ENCODE measurements at regions not wholly inside any gene's neighbourhood (a gene's known extent, or its start where the extent isn't known, plus 50 kb on each side); places are given as distances from the start of the nearest gene placed in this dataset.

DNA sequence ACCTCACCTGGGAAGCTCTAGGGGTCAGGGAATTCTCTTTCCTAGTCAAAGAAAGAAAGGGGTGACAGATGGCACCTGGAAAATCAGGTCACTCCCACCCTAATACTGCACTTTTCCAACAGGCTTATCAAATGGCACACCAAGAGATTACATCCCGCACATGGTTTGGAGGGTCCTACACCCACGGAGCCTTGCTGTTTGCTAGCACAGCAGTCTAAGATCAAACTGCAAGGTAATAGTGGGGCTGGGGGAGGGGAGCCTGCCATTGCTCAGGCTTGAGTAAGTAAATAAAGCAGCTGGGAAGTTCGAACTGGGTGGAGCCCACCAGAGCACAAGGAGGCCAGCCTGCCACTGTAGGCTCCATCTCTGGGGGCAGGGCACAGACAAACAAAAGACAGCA, 2830.6 kb upstream of the OR11H1 start:
- H3K36me3 Mint-ChIP-seq (ENCODE audit: low read depth), result no peaks in the 10 kb centered on the region
- no peaks in the 10 kb centered on the region for H3K4me1 Mint-ChIP-seq
- no peaks in the 10 kb centered on the region for H3K27me3 Mint-ChIP-seq (ENCODE audit: low read depth)
- TF ChIP-seq, protein P1, sequence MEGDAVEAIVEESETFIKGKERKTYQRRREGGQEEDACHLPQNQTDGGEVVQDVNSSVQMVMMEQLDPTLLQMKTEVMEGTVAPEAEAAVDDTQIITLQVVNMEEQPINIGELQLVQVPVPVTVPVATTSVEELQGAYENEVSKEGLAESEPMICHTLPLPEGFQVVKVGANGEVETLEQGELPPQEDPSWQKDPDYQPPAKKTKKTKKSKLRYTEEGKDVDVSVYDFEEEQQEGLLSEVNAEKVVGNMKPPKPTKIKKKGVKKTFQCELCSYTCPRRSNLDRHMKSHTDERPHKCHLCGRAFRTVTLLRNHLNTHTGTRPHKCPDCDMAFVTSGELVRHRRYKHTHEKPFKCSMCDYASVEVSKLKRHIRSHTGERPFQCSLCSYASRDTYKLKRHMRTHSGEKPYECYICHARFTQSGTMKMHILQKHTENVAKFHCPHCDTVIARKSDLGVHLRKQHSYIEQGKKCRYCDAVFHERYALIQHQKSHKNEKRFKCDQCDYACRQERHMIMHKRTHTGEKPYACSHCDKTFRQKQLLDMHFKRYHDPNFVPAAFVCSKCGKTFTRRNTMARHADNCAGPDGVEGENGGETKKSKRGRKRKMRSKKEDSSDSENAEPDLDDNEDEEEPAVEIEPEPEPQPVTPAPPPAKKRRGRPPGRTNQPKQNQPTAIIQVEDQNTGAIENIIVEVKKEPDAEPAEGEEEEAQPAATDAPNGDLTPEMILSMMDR (IDR thresholded peaks at IDR 0.05; ENCODE audit: unreplicated experiment in 3 of 3), result no peak
- H3K9me3 Mint-ChIP-seq, result peaks cover 60% of the 10 kb centered on the region
- H3K27ac Mint-ChIP-seq, result no peak overlapping the region
- no peak overlapping the region for H3K4me3 Mint-ChIP-seq
